ENCODE measurements at regions not wholly inside any gene's neighbourhood (a gene's known extent, or its start where the extent isn't known, plus 50 kb on each side); places are given as distances from the start of the nearest gene placed in this dataset.

DNA sequence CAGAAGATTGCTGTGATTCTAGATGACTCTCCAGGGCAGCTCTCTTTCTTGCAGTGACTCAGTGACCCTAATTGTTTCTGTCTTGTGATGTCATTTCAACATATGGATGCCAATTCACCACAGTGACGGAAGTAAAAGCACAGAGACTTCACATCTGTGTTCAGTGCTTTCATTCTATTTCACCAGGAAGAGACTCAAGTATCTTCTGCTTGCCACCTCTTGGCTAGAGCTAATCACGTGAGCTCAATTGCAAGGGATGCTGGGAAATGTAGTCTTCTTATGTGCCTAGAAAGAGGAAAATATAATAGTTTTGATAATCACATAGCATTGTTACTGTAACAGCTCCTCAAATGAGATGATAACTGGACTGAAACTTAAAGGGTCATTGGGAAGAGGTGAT is 453.3 kb upstream of the KLF4 start (continued):
- TF ChIP-seq, protein P1, sequence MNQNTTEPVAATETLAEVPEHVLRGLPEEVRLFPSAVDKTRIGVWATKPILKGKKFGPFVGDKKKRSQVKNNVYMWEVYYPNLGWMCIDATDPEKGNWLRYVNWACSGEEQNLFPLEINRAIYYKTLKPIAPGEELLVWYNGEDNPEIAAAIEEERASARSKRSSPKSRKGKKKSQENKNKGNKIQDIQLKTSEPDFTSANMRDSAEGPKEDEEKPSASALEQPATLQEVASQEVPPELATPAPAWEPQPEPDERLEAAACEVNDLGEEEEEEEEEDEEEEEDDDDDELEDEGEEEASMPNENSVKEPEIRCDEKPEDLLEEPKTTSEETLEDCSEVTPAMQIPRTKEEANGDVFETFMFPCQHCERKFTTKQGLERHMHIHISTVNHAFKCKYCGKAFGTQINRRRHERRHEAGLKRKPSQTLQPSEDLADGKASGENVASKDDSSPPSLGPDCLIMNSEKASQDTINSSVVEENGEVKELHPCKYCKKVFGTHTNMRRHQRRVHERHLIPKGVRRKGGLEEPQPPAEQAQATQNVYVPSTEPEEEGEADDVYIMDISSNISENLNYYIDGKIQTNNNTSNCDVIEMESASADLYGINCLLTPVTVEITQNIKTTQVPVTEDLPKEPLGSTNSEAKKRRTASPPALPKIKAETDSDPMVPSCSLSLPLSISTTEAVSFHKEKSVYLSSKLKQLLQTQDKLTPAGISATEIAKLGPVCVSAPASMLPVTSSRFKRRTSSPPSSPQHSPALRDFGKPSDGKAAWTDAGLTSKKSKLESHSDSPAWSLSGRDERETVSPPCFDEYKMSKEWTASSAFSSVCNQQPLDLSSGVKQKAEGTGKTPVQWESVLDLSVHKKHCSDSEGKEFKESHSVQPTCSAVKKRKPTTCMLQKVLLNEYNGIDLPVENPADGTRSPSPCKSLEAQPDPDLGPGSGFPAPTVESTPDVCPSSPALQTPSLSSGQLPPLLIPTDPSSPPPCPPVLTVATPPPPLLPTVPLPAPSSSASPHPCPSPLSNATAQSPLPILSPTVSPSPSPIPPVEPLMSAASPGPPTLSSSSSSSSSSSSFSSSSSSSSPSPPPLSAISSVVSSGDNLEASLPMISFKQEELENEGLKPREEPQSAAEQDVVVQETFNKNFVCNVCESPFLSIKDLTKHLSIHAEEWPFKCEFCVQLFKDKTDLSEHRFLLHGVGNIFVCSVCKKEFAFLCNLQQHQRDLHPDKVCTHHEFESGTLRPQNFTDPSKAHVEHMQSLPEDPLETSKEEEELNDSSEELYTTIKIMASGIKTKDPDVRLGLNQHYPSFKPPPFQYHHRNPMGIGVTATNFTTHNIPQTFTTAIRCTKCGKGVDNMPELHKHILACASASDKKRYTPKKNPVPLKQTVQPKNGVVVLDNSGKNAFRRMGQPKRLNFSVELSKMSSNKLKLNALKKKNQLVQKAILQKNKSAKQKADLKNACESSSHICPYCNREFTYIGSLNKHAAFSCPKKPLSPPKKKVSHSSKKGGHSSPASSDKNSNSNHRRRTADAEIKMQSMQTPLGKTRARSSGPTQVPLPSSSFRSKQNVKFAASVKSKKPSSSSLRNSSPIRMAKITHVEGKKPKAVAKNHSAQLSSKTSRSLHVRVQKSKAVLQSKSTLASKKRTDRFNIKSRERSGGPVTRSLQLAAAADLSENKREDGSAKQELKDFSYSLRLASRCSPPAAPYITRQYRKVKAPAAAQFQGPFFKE (tag by site-specific recombination; IDR thresholded peaks at IDR 0.05; ENCODE audit: borderline replicate concordance) = no peak
- no peak for TF ChIP-seq ZNF16 (tag by site-specific recombination; IDR thresholded peaks at IDR 0.05; ENCODE audit: low read depth)
- TF ChIP-seq ZNF571 (tag by site-specific recombination; IDR thresholded peaks at IDR 0.05) = no peak
- TF ChIP-seq ZNF10 (tag by site-specific recombination; IDR thresholded peaks at IDR 0.05) = no peak
- no peak for TF ChIP-seq ZNF146 (tag by site-specific recombination; IDR thresholded peaks at IDR 0.05)
- TF ChIP-seq ZIC2 (tag by site-specific recombination; IDR thresholded peaks at IDR 0.05) = no peak
- no peak for TF ChIP-seq SALL2 (tag by site-specific recombination; IDR thresholded peaks at IDR 0.05; ENCODE audit: borderline replicate concordance)

- POLR2A ChIA-PET = no interaction called here
- CTCF ChIA-PET = interaction anchor here (0.8 kb wide), 1 partner anchor 10 kb away, joined by 3 read pairs; no protein-coding TSS in a partner anchor
- Histone ChIP-seq H3K4me3 (ENCODE audit: low read depth, low read length) (no peak overlapping the region), H3K27ac (ENCODE audit: extremely low read depth, low read depth, low read length) (no peak overlapping the region), H3K4me1 (ENCODE audit: control insufficient read depth, insufficient read depth, low read length) (no peaks in the 10 kb centered on the region), H3K36me3 (ENCODE audit: control insufficient read depth in 2 of 2, insufficient read depth in 1 of 2, low read length in 2 of 2) (no peaks in the 10 kb centered on the region), H3K9me3 (ENCODE audit: control insufficient read depth, insufficient read depth, low read depth, low read length) (no peaks in the 10 kb centered on the region)
- TF ChIP-seq EGR2 (tag by site-specific recombination; IDR thresholded peaks at IDR 0.05; ENCODE audit: low read depth) (no peak), KLF10 (tag by site-specific recombination; IDR thresholded peaks at IDR 0.05) (no peak), ZNF335 (tag by site-specific recombination; conservative IDR thresholded peaks at IDR 0.05) (no peak), ZBTB10 (tag by site-specific recombination; IDR thresholded peaks at IDR 0.05) (no peak), ZNF558 (tag by site-specific recombination; IDR thresholded peaks at IDR 0.05) (no peak), ZNF146 (tag by site-specific recombination; IDR thresholded peaks at IDR 0.05) (no peak), ZNF169 (tag by site-specific recombination; IDR thresholded peaks at IDR 0.05) (no peak), ZBTB49 (tag by site-specific recombination; IDR thresholded peaks at IDR 0.05; ENCODE audit: low read depth) (no peak), ZNF423 (tag by site-specific recombination; IDR thresholded peaks at IDR 0.05) (no peak), ZBTB17 (tag by site-specific recombination; IDR thresholded peaks at IDR 0.05) (no peak), BCL11B (tag by site-specific recombination; IDR thresholded peaks at IDR 0.05; ENCODE audit: low read depth) (no peak), OSR2 (tag by site-specific recombination; IDR thresholded peaks at IDR 0.05) (no peak), RBAK (tag by site-specific recombination; IDR thresholded peaks at IDR 0.05) (no peak)
- TF ChIP-seq, protein P2, sequence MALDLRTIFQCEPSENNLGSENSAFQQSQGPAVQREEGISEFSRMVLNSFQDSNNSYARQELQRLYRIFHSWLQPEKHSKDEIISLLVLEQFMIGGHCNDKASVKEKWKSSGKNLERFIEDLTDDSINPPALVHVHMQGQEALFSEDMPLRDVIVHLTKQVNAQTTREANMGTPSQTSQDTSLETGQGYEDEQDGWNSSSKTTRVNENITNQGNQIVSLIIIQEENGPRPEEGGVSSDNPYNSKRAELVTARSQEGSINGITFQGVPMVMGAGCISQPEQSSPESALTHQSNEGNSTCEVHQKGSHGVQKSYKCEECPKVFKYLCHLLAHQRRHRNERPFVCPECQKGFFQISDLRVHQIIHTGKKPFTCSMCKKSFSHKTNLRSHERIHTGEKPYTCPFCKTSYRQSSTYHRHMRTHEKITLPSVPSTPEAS (tag by site-specific recombination; IDR thresholded peaks at IDR 0.05) = no peak
Measured at GRCh38 chr9:107942291-107942690, 452.7 kb upstream of the KLF4 start.
